CD4-positive, alpha-beta T cell (primary cell): ENCODE measurements at regions not wholly inside any gene's neighbourhood (a gene's known extent, or its start where the extent isn't known, plus 50 kb on each side); places are given as distances from the start of the nearest gene placed in this dataset.

Experiments
- ATAC-seq: fragments of 200-7000 bp; cut with Tn5 transposase; one replicate; pipeline ENCODE4 v1.10.0; 2022; ENCODE audit warnings: mild to moderate bottlenecking; ENCODE audit not compliant: poor library complexity
- CTCF ChIA-PET: fragments of 350-600 bp; sonication (Branson Sonifier 250); formaldehyde crosslinking; loops from one replicate; lab custom pipeline; 2021; ENCODE audit warnings: antibody characterized with exemption, inconsistent platforms; lab: Charles Lee
- POLR2A ChIA-PET: fragments of 350-600 bp; sonication (Branson Sonifier 250); formaldehyde crosslinking; loops from one replicate; lab custom pipeline; 2021; ENCODE audit warnings: antibody characterized with exemption, inconsistent platforms; lab: Charles Lee
- DNase-seq, 14 experiments: peaks; one replicate each; pipeline ENCODE4 v3.0.0-alpha.2; 2013 to 2020; ENCODE audit warnings: mixed read lengths in 2 of 14
- H3K27ac ChIP-seq, 2 donors: one replicate each; pipeline versions ENCODE4 v1.5.1 to v1.7.0; 2013; ENCODE audit warnings: low read length in 2 of 2, low read depth in 1 of 2, mild to moderate bottlenecking in 1 of 2
- H3K27me3 ChIP-seq, 2 experiments: 1 replicate in 1 of 2; 2 replicates in 1 of 2; pipeline versions ENCODE4 v1.6.1 to v1.7.0; 2013; ENCODE audit warnings: low read length in 2 of 2, control low read depth in 1 of 2, mild to moderate bottlenecking in 1 of 2, moderate library complexity in 1 of 2; ENCODE audit not compliant: insufficient read depth in 2 of 2, control insufficient read depth in 1 of 2
- H3K36me3 ChIP-seq: one replicate; pipeline ENCODE4 v1.6.1; 2013; ENCODE audit warnings: low read length, control low read depth; ENCODE audit not compliant: insufficient read depth
- H3K4me1 ChIP-seq: one replicate; pipeline ENCODE4 v1.6.1; 2013; ENCODE audit warnings: low read length, control low read depth; ENCODE audit not compliant: insufficient read depth
- H3K4me3 ChIP-seq: one replicate; pipeline ENCODE4 v1.5.1; 2013; ENCODE audit warnings: mild to moderate bottlenecking, low read length, moderate library complexity
- H3K9me3 ChIP-seq, 2 experiments: 1 replicate in 1 of 2; 2 replicates in 1 of 2; pipeline versions ENCODE4 v1.6.1 to v1.7.0; 2013; ENCODE audit warnings: low read length in 2 of 2, mild to moderate bottlenecking in 2 of 2, control low read depth in 1 of 2, moderate library complexity in 1 of 2; ENCODE audit not compliant: control insufficient read depth in 1 of 2, insufficient read depth in 1 of 2
- H3K27ac Mint-ChIP-seq: one replicate; pipeline ENCODE4 v1.8.0; 2020; ENCODE audit warnings: mixed read lengths
- H3K27me3 Mint-ChIP-seq: one replicate; pipeline ENCODE4 v1.8.0; 2021; ENCODE audit warnings: mixed read lengths
- H3K36me3 Mint-ChIP-seq: one replicate; pipeline ENCODE4 v1.8.0; 2021; ENCODE audit warnings: low read depth, mixed read lengths
- H3K4me1 Mint-ChIP-seq: one replicate; pipeline ENCODE4 v1.8.0; 2021; ENCODE audit warnings: low read depth, mixed read lengths
- H3K4me3 Mint-ChIP-seq: one replicate; pipeline ENCODE4 v1.8.0; 2020; ENCODE audit warnings: mild to moderate bottlenecking, mixed read lengths
- H3K9me3 Mint-ChIP-seq: one replicate; pipeline ENCODE4 v1.8.0; 2020; ENCODE audit warnings: mixed read lengths
- CTCF ChIP-seq: fragments of 200-600 bp; IDR thresholded peaks from one replicate; pipeline ENCODE4 v1.8.0; 2022; ENCODE audit warnings: antibody characterized with exemption, mild to moderate bottlenecking
- intact Hi-C, 2 experiments: fragments of 100-400 bp; cut with DNase I in 1 of 2; cut with micrococcal nuclease in 1 of 2; formaldehyde crosslinking; loops; one replicate each; pipeline versions ENCODE4 v1.15.1 to v1.9.0; 2023 to 2025; cut with DNase I, micrococcal nuclease

GRCh38 chr11:97956904-97957303, 1063.8 kb upstream of the CNTN5 start:
- DNase-seq (no peak), ATAC-seq (no peak)
- no peak overlapping the region for H3K27ac Mint-ChIP-seq

GRCh38 chr11:97961431-97961830, 1059.3 kb upstream of the CNTN5 start:
- Mint-ChIP-seq H3K4me1 (no peaks in the 10 kb centered on the region), H3K27me3 (no peaks in the 10 kb centered on the region)
- no peak for ATAC-seq

More at GRCh38 chr11:97956904-97957303, 1063.8 kb upstream of the CNTN5 start:
- Histone ChIP-seq H3K4me1 (no peaks in the 10 kb centered on the region), H3K27me3 (no peaks in the 10 kb centered on the region), H3K27ac (no peak overlapping the region), H3K9me3 (no peaks in the 10 kb centered on the region), H3K36me3 (no peaks in the 10 kb centered on the region), H3K4me3 (no peak overlapping the region)
- H3K9me3 Mint-ChIP-seq, result peaks cover 5% of the 10 kb centered on the region
- H3K36me3 Mint-ChIP-seq, result no peaks in the 10 kb centered on the region
- intact Hi-C loops, result no loop called here
- no peaks in the 10 kb centered on the region for H3K27me3 Mint-ChIP-seq
- ChIA-PET POLR2A (no interaction called here), CTCF (no interaction called here)
- no peak overlapping the region for H3K4me3 Mint-ChIP-seq
- no peak for TF ChIP-seq CTCF
- H3K4me1 Mint-ChIP-seq, result no peaks in the 10 kb centered on the region

GRCh38 chr11:97962758-97963157, 1058.0 kb upstream of the CNTN5 start:
- Histone ChIP-seq H3K27me3 (no peaks in the 10 kb centered on the region), H3K9me3 (no peaks in the 10 kb centered on the region), H3K27ac (no peak overlapping the region), H3K36me3 (no peaks in the 10 kb centered on the region), H3K4me1 (no peaks in the 10 kb centered on the region), H3K4me3 (no peak overlapping the region)
- ChIA-PET CTCF (no interaction called here), POLR2A (no interaction called here)
- no peak for DNase-seq
- Mint-ChIP-seq H3K36me3 (no peaks in the 10 kb centered on the region), H3K4me3 (no peak overlapping the region), H3K4me1 (no peaks in the 10 kb centered on the region), H3K27ac (no peak overlapping the region), H3K9me3 (peaks cover 7% of the 10 kb centered on the region), H3K27me3 (no peaks in the 10 kb centered on the region)
- TF ChIP-seq CTCF, result no peak
- intact Hi-C loops, result no loop called here
- ATAC-seq, result no peak

More at GRCh38 chr11:97961431-97961830, 1059.3 kb upstream of the CNTN5 start:
- DNase-seq, result no peak
- CTCF ChIA-PET, result no interaction called here
- no peak overlapping the region for H3K4me3 ChIP-seq
- POLR2A ChIA-PET, result no interaction called here
- no peak for TF ChIP-seq CTCF
- no peaks in the 10 kb centered on the region for H3K9me3 ChIP-seq
- H3K9me3 Mint-ChIP-seq, result peaks cover 7% of the 10 kb centered on the region
- H3K27ac Mint-ChIP-seq, result no peak overlapping the region
- H3K36me3 ChIP-seq, result no peaks in the 10 kb centered on the region
- H3K4me1 ChIP-seq, result no peaks in the 10 kb centered on the region
- intact Hi-C loops, result no loop called here
- no peak overlapping the region for H3K4me3 Mint-ChIP-seq
- H3K27me3 ChIP-seq, result no peaks in the 10 kb centered on the region
- no peaks in the 10 kb centered on the region for H3K36me3 Mint-ChIP-seq
- H3K27ac ChIP-seq, result no peak overlapping the region
